GM08714 (cell line): ENCODE measurements at regions not wholly inside any gene's neighbourhood (a gene's known extent, or its start where the extent isn't known, plus 50 kb on each side); places are given as distances from the start of the nearest gene placed in this dataset.

ENCODE experiments used
- H3K4me3 ChIP-seq: fragments of 200-500 bp; sonication (Bioruptor generic); 2 replicates; pipeline ENCODE4 v1.5.1; 2014; ENCODE audit warnings: mild to moderate bottlenecking, low read length, inconsistent platforms
- ZNF274 ChIP-seq: IDR thresholded peaks from 2 replicates; pipeline ENCODE4 v1.6.1; 2012; ENCODE audit warnings: mild to moderate bottlenecking, low read depth, low read length

GRCh38 chr1:168442931-168443330, 100.9 kb downstream of the XCL2 start:
- no peak overlapping the region for H3K4me3 ChIP-seq
- TF ChIP-seq ZNF274 = no peak

DNA sequence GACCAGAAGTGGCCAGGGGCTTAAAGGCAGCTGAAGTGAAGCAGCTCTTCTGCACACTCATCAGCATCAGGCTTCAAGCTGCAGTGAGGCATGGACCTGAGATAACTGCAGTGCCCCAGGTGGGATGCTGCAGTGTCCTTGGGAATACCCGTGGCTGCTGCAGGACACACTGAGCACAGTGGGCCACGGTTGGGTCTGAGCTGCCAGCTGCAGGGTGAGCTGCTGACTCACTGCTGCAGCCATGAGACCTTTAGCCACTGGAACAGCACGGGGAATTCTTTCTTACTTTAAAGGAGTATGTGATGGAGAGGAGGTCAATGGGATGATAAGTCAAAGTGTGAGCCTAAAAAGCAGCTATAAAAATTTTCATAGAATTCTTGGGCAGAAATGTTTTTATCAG, 102.1 kb downstream of the XCL2 start:
- TF ChIP-seq ZNF274 = no peak
- no peak overlapping the region for H3K4me3 ChIP-seq

- no peak for TF ChIP-seq ZNF274
- no peak overlapping the region; the same call in 1 of the 2 replicates for H3K4me3 ChIP-seq
Measured at GRCh38 chr1:168439456-168440375, 104.1 kb downstream of the XCL2 start.

DNA sequence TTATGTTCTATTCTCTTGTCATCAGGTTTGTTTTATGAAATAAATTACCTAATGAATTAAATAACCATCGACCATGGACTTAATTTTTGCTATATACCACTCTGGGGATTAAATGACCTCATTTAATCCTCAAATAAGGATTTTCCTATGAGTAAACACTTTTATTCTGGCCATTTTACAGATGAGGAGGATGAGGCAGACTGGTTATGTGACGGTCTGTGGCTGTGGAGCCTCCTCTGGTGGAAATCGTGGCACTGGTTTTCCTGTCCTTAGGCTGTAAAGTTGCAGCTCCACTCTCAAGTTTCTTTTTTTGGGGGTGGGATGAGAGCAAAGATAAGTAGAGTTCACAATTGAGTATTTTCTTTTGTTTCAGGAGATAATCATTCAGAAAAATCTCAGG, 105.2 kb downstream of the XCL2 start:
- TF ChIP-seq ZNF274 = no peak
- H3K4me3 ChIP-seq = no peak overlapping the region

DNA sequence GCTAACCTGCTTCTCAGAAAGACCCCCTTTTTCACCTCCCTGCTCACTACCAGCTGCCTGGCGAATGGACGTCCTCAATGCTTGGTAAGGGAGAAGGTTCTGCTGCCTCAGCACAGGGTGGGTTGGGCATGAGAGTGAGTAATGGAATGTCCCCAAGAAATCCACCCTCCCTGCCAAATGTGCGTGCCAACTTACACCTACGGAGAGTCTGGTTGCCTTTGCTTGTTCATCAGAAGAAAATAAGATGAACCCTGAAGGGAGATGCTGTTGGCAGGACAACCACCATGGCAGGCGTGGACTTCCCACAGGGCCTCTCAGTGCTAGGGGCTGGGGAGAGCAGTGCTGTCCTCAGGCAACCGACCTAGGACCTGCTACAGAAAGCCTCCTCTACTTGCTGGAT, 106.0 kb downstream of the XCL2 start:
- H3K4me3 ChIP-seq = no peak overlapping the region
- no peak for TF ChIP-seq ZNF274

DNA sequence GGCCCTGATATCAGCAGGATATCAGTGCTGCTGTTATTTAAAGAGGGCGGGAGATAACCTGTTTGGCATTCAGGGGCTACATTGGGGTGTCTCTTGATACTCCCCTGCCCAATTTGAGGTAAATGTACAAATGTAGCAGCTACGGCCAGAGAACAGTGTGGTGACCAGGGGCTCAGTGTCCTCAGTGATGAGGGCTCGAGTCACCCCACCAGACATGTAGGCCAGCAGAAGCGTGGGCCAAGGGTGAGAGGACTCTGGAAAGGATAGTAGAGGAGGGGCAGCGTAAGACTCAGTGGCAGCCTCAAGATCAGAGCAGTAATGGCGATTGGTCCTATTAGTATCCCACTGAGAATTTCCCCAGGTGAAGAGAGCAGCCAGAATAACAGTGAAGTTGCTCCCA, 108.4 kb downstream of the XCL2 start:
- no peak for TF ChIP-seq ZNF274
- no peak overlapping the region for H3K4me3 ChIP-seq

- TF ChIP-seq ZNF274 = no peak
- H3K4me3 ChIP-seq = no peak overlapping the region
Measured at GRCh38 chr1:168433238-168433637, 110.6 kb downstream of the XCL2 start.

DNA sequence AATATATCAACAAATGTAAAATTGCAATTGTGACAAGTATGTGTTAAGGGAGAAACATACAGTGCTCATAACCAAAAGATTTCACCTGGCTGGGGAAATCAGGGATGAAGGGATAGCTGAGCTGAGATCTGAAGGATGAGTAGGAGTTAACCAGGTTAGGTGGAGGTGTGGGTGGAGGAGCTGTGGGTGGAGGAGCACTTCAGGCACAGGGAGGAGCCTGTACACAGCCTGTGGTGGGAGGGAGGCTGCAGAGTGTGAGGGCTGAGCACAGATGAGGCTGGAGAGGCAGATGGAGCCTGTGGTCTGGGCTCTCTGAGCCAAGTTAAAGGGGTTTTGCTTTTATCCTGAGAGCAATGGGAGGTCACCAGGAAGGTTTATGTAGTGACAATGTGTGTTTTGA, 111.9 kb downstream of the XCL2 start:
- TF ChIP-seq ZNF274 = no peak

DNA sequence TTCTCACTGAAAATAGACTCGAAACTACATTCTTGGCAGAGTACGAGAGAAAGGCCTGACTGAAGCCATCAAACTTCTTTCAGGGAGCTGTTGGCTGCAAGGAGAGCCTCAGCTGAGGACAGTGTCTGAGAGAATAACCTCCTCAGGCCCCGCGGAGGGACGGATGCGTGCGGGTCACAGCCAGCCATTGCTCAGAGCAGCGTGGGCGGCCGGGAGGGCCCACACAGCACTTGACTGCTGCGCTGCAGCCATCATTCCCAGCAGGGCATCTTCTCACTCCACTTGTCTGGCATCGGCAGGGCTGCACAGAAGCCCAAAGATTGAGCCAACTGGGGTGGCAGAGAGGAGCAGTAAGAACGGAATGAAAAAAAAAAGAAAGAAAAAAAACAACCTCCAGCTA, 113.5 kb downstream of the XCL2 start:
- TF ChIP-seq ZNF274 = no peak
- H3K4me3 ChIP-seq = no peak overlapping the region

More for the DNA sequence above, 111.9 kb downstream of the XCL2 start:
- H3K4me3 ChIP-seq = no peak overlapping the region

GRCh38 chr1:168428063-168428731, 115.6 kb downstream of the XCL2 start:
- TF ChIP-seq ZNF274 = no peak
- no peak overlapping the region for H3K4me3 ChIP-seq

DNA sequence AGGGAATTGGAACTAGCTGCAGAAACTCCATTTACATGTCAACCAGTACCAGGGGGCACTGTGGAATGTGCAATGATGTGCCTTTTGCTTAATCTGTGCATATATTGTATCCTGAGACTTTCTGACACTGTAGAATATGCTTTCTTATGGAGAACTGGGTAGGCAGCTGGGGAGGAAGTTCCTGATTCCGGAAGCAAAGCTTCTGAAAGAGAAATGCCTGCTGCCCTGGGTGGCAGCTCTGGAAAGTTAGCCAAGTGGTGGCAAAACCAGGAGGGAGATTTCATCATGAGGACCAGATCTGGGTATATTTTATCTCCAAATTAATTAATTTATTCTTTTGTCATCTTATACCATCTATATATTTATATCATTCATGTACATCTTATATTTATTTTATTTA, 116.7 kb downstream of the XCL2 start:
- no peak for TF ChIP-seq ZNF274
- H3K4me3 ChIP-seq = no peak overlapping the region

DNA sequence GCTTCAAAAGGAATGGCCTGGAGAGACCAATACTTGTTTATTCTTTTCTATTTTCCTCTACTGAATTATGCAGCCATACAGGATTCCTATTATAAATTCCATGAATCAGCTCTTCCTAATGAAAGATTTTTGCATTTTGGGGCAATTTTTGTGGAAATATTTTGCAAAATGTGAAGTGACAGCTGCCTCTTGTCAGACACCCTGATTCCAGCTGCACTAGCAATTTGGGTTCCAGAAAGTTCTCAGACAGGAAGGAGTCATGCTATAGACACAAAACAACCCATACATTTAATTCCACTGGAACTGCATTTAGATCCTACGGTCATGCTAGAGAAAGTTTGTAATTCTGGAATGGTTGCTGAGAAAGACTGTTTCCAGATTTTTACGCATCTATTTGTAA, 119.5 kb downstream of the XCL2 start:
- H3K4me3 ChIP-seq = no peak overlapping the region

DNA sequence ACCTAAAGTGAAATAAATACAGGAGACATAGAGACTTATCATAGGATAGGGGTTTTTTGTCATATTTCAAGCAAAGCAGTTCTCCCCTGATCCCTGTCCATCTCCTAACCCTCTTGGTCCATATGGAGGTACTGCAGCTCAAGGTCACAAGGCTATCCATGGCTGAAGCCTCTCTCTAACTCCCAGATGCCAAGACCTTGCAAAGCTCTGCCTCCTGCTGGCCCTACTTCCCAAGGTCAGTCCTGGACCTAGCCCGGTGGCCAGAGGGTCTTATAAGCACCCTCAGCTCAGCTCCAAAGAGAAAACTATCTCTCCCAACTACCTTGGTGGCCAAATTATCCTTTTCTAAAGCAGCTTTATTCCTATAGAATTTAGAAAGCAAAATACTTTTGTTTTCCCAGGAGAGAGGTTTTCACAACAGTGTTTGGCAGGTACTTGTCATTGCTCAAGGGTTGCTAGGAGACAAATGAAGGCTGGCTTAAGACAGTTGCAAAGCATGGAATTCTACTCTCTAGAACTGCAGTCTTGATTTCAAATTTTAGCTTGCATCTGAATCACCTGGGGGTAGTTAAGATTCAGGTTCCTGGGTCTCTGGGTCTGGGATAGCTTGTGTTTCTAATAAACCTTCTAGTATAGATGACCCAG, 121.5 kb downstream of the XCL2 start:
- TF ChIP-seq ZNF274 = no peak
- H3K4me3 ChIP-seq = no peak overlapping the region

More for the DNA sequence above, 119.5 kb downstream of the XCL2 start:
- no peak for TF ChIP-seq ZNF274

- no peak for TF ChIP-seq ZNF274
- no peak overlapping the region for H3K4me3 ChIP-seq
Measured at GRCh38 chr1:168421399-168422004, 122.3 kb downstream of the XCL2 start.
